ENCODE measurements at regions not wholly inside any gene's neighbourhood (a gene's known extent, or its start where the extent isn't known, plus 50 kb on each side); places are given as distances from the start of the nearest gene placed in this dataset.
A peak's percentile ranks its signal among the peaks of the same experiment; 100 is the strongest.
"Not testable (repeated sequence)": the region's sequence is repeated elsewhere in the genome, so short reads cannot be mapped to it uniquely, and the experiment has no call there.

DNA sequence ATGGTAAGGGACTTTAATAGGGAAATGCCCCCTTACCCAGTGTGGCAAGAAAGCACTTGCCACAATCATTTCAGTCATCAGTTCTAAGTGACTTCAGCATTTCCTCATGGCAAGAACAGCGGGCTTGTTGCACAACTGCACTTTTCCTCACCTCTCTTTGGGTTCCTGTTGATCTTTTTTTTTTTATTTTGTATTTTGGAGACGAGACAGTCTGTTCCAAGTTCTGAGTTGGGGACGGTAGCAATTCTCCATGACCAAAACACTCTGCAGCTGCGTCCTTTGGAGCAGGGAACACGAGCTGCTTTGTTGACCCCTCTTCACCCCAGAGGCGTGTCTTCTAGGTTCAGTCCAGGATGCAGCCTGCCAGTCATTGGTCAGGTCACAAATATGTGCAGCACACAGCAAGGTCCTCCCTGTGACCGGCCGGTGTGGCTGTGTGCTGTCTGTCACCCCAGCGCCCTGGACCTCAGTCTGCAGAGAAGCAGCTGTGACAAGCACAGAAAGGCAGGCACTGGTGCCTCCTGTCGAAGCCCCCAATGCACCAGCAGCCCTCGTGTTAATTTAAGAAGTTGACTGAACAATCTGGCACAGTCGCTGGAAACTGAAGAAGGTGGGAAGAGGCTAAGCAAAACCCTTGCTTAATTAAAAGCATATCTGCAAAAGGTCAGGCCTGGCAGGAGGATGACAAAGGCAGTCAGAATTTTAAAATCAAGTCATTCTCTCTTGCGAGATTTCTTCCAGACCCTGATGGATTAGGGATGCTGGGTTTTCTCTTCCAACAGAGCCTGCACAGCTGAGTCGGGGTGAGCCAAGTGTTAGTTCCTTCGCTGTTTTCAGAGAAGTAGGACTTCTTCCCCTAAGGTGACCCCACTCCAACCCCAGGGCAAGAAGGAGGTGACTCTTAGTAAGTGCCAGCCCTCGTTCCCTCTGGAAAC, 96.7 kb upstream of the COPS8 start:
- Histone ChIP-seq H3K27me3 (ENCODE audit: low read depth, low read length) (no peaks in the 10 kb centered on the region), H3K27ac (ENCODE audit: low read length) (peak overlapping the region; percentile 17), H3K36me3 (ENCODE audit: control insufficient read depth in 1 of 2, insufficient read depth in 2 of 2, low read length in 2 of 2) (no peaks in the 10 kb centered on the region), H3K4me1 (ENCODE audit: control insufficient read depth in 1 of 2, insufficient read depth in 2 of 2, low read length in 2 of 2) (peaks cover 0 to 10% of the 10 kb centered on the region in 2 donors), H3K9me3 (ENCODE audit: control insufficient read depth in 1 of 2, low read length in 2 of 2) (no peaks in the 10 kb centered on the region), H3K4me3 (ENCODE audit: low read depth in 1 of 2, low read length in 2 of 2) (no peak overlapping the region)

DNA sequence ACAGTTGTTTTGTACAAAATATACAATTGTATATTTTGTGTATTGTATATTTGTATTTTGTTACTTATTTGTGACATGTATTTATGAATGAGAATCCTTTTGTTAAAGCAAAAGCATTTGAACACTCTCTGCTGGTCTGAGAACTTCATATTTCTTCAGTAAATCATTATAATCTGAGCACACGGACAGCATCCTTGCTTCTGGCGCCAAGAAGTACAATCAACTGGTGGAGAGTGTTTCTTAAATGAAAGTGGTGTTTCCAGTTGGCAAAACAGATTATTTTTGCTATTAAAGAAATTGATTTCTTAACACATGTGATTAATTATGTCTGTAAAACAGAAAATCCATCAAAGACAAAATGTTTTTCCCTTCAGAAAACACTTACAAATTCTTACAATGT, 95.1 kb upstream of the COPS8 start:
- Histone ChIP-seq H3K4me3 (ENCODE audit: low read depth in 1 of 2, low read length in 2 of 2) (no peak overlapping the region), H3K27me3 (ENCODE audit: low read depth, low read length) (no peaks in the 10 kb centered on the region), H3K27ac (ENCODE audit: low read length) (no peak overlapping the region), H3K9me3 (ENCODE audit: control insufficient read depth in 1 of 2, low read length in 2 of 2) (no peaks in the 10 kb centered on the region), H3K36me3 (ENCODE audit: control insufficient read depth in 1 of 2, insufficient read depth in 2 of 2, low read length in 2 of 2) (no peaks in the 10 kb centered on the region), H3K4me1 (ENCODE audit: control insufficient read depth in 1 of 2, insufficient read depth in 2 of 2, low read length in 2 of 2) (peaks cover 0 to 10% of the 10 kb centered on the region in 2 donors)

DNA sequence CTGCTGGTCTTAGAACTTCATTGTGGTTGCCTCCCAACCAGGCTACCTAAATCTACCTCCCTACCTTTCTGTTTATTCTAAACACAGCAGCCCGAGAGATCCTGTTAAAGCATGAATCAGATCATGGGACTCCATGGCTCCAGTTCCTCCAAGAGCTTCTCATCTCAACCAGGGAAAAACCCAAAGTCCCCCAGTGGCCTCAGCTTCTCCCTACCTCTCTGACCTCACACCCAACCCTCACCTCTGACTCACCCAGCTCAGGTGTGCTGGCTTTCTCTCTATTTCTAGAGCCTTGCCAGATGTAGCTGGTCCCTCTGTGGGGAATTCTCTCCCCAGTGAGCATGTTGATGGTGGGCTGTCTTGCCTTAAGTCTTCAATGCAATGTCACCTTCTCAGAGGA, 93.8 kb upstream of the COPS8 start:
- no peaks in the 10 kb centered on the region for H3K36me3 ChIP-seq (ENCODE audit: control insufficient read depth in 1 of 2, insufficient read depth in 2 of 2, low read length in 2 of 2)
- no peak overlapping the region for H3K4me3 ChIP-seq (ENCODE audit: low read depth in 1 of 2, low read length in 2 of 2)
- H3K4me1 ChIP-seq (ENCODE audit: control insufficient read depth in 1 of 2, insufficient read depth in 2 of 2, low read length in 2 of 2): peaks cover 0 to 10% of the 10 kb centered on the region in 2 donors
- H3K9me3 ChIP-seq (ENCODE audit: control insufficient read depth in 1 of 2, low read length in 2 of 2): no peaks in the 10 kb centered on the region
- H3K27me3 ChIP-seq (ENCODE audit: low read depth, low read length): no peaks in the 10 kb centered on the region
- H3K27ac ChIP-seq (ENCODE audit: low read length): no peak overlapping the region

DNA sequence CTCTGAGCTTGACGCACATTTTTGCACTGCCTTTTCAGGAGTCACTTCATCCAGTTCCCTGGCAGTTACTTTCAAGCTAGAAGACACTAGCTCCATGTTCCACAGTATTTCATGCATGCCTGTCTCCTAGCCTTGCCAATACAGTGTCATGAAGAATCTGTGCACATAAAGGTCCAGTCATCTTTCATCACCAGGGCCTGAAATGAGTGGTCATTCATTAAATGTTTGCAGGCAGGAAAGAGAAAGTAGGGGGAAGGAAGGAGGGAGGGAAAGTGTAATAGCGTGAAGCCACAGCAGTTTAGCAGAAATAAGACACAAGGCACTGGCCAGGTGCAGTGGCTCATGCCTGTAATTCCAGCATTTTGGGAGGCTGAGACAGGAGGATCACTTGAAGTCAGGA, 92.4 kb upstream of the COPS8 start:
- no peaks in the 10 kb centered on the region for H3K9me3 ChIP-seq (ENCODE audit: control insufficient read depth in 1 of 2, low read length in 2 of 2)
- H3K4me3 ChIP-seq (ENCODE audit: low read depth in 1 of 2, low read length in 2 of 2): no peak overlapping the region
- H3K27me3 ChIP-seq (ENCODE audit: low read depth, low read length): no peaks in the 10 kb centered on the region
- H3K4me1 ChIP-seq (ENCODE audit: control insufficient read depth in 1 of 2, insufficient read depth in 2 of 2, low read length in 2 of 2): peaks cover 0 to 6% of the 10 kb centered on the region in 2 donors
- no peaks in the 10 kb centered on the region for H3K36me3 ChIP-seq (ENCODE audit: control insufficient read depth in 1 of 2, insufficient read depth in 2 of 2, low read length in 2 of 2)
- no peak overlapping the region for H3K27ac ChIP-seq (ENCODE audit: low read length)

DNA sequence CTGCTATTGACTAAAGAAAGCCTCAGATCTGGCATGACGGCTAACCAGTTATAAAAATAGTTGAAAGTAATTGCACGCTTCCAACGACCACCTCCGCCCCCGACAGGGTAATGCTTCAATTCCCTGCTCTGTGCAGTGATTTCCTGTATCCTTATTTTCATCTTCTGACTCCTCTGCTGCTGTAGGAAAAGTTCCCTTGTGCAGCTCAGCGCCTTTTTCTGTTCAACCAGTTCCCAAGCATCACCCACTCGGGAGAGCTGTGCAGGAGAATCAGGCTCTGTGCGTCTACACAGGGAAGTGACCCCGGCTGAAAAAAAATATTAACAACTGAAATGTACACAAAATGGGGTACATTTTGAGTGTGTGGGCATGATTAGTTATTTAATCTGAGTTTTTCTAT, 91.3 kb upstream of the COPS8 start:
- H3K9me3 ChIP-seq (ENCODE audit: control insufficient read depth in 1 of 2, low read length in 2 of 2): no peaks in the 10 kb centered on the region
- H3K4me1 ChIP-seq (ENCODE audit: control insufficient read depth in 1 of 2, insufficient read depth in 2 of 2, low read length in 2 of 2): peaks cover 0 to 5% of the 10 kb centered on the region in 2 donors
- no peak overlapping the region for H3K27ac ChIP-seq (ENCODE audit: low read length)
- no peak overlapping the region for H3K4me3 ChIP-seq (ENCODE audit: low read depth in 1 of 2, low read length in 2 of 2)
- H3K36me3 ChIP-seq (ENCODE audit: control insufficient read depth in 1 of 2, insufficient read depth in 2 of 2, low read length in 2 of 2): no peaks in the 10 kb centered on the region
- H3K27me3 ChIP-seq (ENCODE audit: low read depth, low read length): no peaks in the 10 kb centered on the region

DNA sequence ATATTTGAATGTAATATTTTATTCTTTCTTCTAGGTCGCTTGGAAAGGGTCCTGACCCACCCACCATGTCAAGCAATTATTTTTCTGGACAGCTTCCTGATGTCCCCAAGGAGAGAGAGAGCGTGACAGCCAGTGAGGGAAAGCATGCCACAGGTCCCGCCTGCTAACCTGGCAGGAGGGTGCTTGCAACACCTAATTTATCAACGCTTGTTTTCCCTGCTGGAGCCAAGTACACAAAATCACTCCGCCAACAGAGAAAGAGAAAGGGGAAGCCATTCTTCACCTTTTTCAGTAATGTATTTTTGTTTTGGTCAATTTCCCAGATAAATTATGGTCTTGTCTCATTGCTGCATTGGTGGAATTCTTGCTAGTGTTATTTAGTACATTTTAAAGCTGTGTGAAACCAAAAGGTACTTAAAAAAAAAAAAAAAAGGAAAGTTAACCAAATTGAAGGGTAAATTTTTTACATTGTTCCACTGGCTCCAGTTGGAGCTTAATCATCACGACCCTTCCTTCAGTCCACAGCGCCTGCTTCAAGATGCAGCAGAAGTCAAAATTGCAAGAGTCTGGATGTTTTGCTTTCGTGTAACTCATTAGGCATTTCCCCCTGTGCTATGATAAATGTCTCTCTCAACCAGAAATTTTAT, 88.5 kb upstream of the COPS8 start:
- Histone ChIP-seq H3K9me3 (ENCODE audit: control insufficient read depth in 1 of 2, low read length in 2 of 2) (no peaks in the 10 kb centered on the region), H3K27me3 (ENCODE audit: low read depth, low read length) (no peaks in the 10 kb centered on the region), H3K36me3 (ENCODE audit: control insufficient read depth in 1 of 2, insufficient read depth in 2 of 2, low read length in 2 of 2) (no peaks in the 10 kb centered on the region), H3K4me1 (ENCODE audit: control insufficient read depth in 1 of 2, insufficient read depth in 2 of 2, low read length in 2 of 2) (peaks cover 0 to 5% of the 10 kb centered on the region in 2 donors), H3K4me3 (ENCODE audit: low read depth in 1 of 2, low read length in 2 of 2) (no peak overlapping the region), H3K27ac (ENCODE audit: low read length) (no peak overlapping the region)

DNA sequence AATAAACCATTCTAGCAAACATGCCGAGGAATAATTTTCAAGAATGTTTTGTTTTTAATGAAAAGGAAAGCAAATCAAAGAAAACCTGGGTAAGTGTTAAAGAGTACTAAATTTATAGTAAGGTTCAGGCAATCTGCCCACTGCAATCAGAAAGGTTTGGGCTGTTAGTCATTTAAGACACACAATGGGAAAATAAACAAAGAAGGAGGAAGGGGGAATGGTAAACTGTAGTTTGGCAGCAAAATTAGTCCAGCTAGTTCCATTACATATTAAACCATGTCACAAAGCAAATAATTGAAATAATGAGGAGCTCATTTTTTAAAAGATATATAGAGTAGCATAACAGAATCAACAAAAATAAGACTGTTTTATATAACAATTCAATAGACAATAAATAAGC, 87.5 kb upstream of the COPS8 start:
- Histone ChIP-seq H3K27ac (ENCODE audit: low read length) (no peak overlapping the region), H3K4me1 (ENCODE audit: control insufficient read depth in 1 of 2, insufficient read depth in 2 of 2, low read length in 2 of 2) (peaks cover 0 to 5% of the 10 kb centered on the region in 2 donors), H3K4me3 (ENCODE audit: low read depth in 1 of 2, low read length in 2 of 2) (no peak overlapping the region), H3K9me3 (ENCODE audit: control insufficient read depth in 1 of 2, low read length in 2 of 2) (no peaks in the 10 kb centered on the region), H3K27me3 (ENCODE audit: low read depth, low read length) (no peaks in the 10 kb centered on the region), H3K36me3 (ENCODE audit: control insufficient read depth in 1 of 2, insufficient read depth in 2 of 2, low read length in 2 of 2) (no peaks in the 10 kb centered on the region)

DNA sequence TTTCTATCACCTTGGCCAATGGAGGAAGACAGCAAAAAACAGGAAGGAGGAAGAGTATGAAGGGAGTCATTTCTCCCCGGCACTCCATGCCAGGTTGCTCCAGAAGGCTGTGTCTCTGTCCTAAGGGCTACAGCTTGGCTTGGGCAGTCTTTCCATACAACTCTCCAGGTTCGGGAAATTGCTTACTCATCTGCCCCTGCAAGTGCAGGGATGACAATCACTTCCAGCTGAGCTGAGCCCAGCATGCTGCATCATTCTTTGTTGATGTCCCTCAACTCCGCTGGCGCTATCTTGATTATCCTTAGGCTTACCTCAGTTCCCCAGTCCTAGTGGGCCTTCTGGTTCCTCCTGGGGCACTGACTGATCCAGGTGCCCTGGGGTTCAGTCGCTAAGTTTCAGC, 86.9 kb upstream of the COPS8 start:
- Histone ChIP-seq H3K36me3 (ENCODE audit: control insufficient read depth in 1 of 2, insufficient read depth in 2 of 2, low read length in 2 of 2) (no peaks in the 10 kb centered on the region), H3K4me1 (ENCODE audit: control insufficient read depth in 1 of 2, insufficient read depth in 2 of 2, low read length in 2 of 2) (peaks cover 0 to 5% of the 10 kb centered on the region in 2 donors), H3K9me3 (ENCODE audit: control insufficient read depth in 1 of 2, low read length in 2 of 2) (no peaks in the 10 kb centered on the region), H3K27me3 (ENCODE audit: low read depth, low read length) (no peaks in the 10 kb centered on the region), H3K4me3 (ENCODE audit: low read depth in 1 of 2, low read length in 2 of 2) (no peak overlapping the region), H3K27ac (ENCODE audit: low read length) (no peak overlapping the region)

DNA sequence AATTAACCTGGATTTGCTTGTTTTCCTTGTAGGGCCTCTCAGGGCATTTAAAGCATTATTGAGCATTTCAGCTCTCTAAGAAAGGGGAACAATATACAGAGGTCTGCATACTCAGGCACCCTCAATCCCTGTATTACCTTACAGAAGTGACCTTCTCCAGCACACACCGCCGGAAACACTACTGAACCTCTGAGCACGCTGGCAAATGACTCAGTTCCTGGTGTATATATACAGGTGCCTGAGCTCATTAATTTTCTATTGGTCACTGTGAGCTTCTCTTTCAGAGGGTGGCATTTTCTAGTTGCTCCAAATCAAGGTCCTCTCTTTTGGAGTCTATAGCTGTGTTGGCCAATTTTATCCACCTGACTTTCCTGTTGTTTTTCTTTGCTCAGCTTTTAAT, 85.2 kb upstream of the COPS8 start:
- peaks cover 0 to 5% of the 10 kb centered on the region in 2 donors for H3K4me1 ChIP-seq (ENCODE audit: control insufficient read depth in 1 of 2, insufficient read depth in 2 of 2, low read length in 2 of 2)
- no peaks in the 10 kb centered on the region for H3K9me3 ChIP-seq (ENCODE audit: control insufficient read depth in 1 of 2, low read length in 2 of 2)
- H3K27ac ChIP-seq (ENCODE audit: low read length): no peak overlapping the region
- no peaks in the 10 kb centered on the region for H3K36me3 ChIP-seq (ENCODE audit: control insufficient read depth in 1 of 2, insufficient read depth in 2 of 2, low read length in 2 of 2)
- no peaks in the 10 kb centered on the region for H3K27me3 ChIP-seq (ENCODE audit: low read depth, low read length)
- H3K4me3 ChIP-seq (ENCODE audit: low read depth in 1 of 2, low read length in 2 of 2): no peak overlapping the region

DNA sequence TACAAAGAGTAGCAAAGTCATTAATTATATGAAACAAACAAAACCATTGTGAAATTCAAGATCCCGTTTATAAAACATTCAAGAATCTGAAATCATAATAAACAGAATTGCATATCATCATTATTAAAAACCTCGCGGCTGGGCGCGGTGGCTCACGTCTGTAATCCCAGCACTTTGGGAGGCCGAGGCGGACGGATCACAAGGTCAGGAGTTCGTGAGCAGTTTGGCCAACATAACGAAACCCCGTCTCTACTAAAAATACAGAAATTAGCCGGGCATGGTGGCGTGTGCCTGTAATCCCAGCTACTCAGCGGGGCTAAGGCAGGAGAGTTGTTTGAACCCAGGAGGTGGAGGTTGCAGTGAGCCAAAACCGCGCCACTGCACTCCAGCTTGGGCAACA, 80.3 kb upstream of the COPS8 start:
- not testable (repeated sequence) for H3K27me3 ChIP-seq (ENCODE audit: low read depth, low read length); H3K4me1 ChIP-seq (ENCODE audit: control insufficient read depth in 1 of 2, insufficient read depth in 2 of 2, low read length in 2 of 2); H3K27ac ChIP-seq (ENCODE audit: low read length); H3K36me3 ChIP-seq (ENCODE audit: control insufficient read depth in 1 of 2, insufficient read depth in 2 of 2, low read length in 2 of 2); H3K4me3 ChIP-seq (ENCODE audit: low read depth in 1 of 2, low read length in 2 of 2); H3K9me3 ChIP-seq (ENCODE audit: control insufficient read depth in 1 of 2, low read length in 2 of 2)

DNA sequence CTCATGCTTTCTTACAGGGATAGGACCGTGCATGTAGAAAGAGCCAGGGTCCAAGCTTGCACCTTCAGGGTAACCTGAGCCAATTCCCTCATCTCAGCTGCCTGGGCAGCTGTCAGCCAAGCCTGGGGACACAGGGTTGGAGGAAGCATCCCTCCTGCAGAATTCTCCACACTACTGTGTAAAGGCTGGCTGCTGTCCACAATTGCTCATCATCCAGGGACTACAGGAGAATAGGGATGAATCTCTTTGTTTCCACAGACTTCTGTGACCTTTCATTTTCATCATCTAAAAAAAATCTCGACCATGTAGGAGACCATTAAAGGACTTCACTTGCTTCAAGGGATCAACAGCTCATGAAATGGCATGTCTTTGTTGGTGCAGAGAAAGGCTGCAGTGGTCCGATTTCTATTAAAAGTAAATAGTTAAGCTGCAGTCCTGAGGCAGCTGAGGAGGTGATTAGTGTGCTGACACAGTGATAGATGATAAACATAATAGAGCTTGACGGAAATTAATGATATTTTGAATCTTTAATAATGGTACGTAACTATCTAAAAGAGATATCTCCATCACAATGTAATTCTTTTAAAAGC, 74.4 kb upstream of the COPS8 start:
- H3K36me3 ChIP-seq (ENCODE audit: control insufficient read depth in 1 of 2, insufficient read depth in 2 of 2, low read length in 2 of 2): no peaks in the 10 kb centered on the region

More for the DNA sequence above, 74.4 kb upstream of the COPS8 start:
- H3K27ac ChIP-seq (ENCODE audit: low read length): no peak overlapping the region
- no peaks in the 10 kb centered on the region for H3K27me3 ChIP-seq (ENCODE audit: low read depth, low read length)
- no peak overlapping the region for H3K4me3 ChIP-seq (ENCODE audit: low read depth in 1 of 2, low read length in 2 of 2)
- no peaks in the 10 kb centered on the region for H3K4me1 ChIP-seq (ENCODE audit: control insufficient read depth in 1 of 2, insufficient read depth in 2 of 2, low read length in 2 of 2)
- H3K9me3 ChIP-seq (ENCODE audit: control insufficient read depth in 1 of 2, low read length in 2 of 2): no peaks in the 10 kb centered on the region
